Endothelial cell of umbilical vein (primary cell): ENCODE measurements at regions not wholly inside any gene's neighbourhood (a gene's known extent, or its start where the extent isn't known, plus 50 kb on each side); places are given as distances from the start of the nearest gene placed in this dataset.

Experiments
- EZH2 ChIP-seq: IDR thresholded peaks from 2 replicates; pipeline ENCODE4 v1.6.1; 2012; ENCODE audit warnings: borderline replicate concordance, low read depth, mild to moderate bottlenecking, moderate library complexity, low read length, inconsistent platforms; ENCODE audit not compliant: severe bottlenecking
- MYC ChIP-seq: IDR thresholded peaks from one replicate; pipeline ENCODE4 v1.6.1; 2011; ENCODE audit warnings: mild to moderate bottlenecking, low read depth, low read length
- POLR2A ChIP-seq: IDR thresholded peaks from 2 replicates; pipeline ENCODE4 v1.6.1; 2012; ENCODE audit warnings: low read depth, mild to moderate bottlenecking, control low read depth, low read length
- POLR2AphosphoS5 ChIP-seq: IDR thresholded peaks from 2 replicates; pipeline ENCODE4 v1.6.1; 2012; ENCODE audit warnings: low read depth, mild to moderate bottlenecking, control low read depth, low read length, moderate library complexity; ENCODE audit not compliant: insufficient read depth
- TF ChIP-seq, protein P1 (sequence below), 2 donors: IDR thresholded peaks; 1 replicate in 1 of 2; 2 replicates in 1 of 2; pipeline ENCODE4 v1.5.1; 2011; ENCODE audit warnings: low read length in 2 of 2, mild to moderate bottlenecking in 2 of 2, moderate library complexity in 2 of 2, control low read depth in 1 of 2, inconsistent platforms in 1 of 2, low read depth in 1 of 2; ENCODE audit not compliant: insufficient read depth in 1 of 2; ENCODE audit errors: extremely low read depth in 1 of 2

GRCh38 chr3:135908225-135908624 is 57.3 kb upstream of the PPP2R3A start:
- TF ChIP-seq, protein P1, sequence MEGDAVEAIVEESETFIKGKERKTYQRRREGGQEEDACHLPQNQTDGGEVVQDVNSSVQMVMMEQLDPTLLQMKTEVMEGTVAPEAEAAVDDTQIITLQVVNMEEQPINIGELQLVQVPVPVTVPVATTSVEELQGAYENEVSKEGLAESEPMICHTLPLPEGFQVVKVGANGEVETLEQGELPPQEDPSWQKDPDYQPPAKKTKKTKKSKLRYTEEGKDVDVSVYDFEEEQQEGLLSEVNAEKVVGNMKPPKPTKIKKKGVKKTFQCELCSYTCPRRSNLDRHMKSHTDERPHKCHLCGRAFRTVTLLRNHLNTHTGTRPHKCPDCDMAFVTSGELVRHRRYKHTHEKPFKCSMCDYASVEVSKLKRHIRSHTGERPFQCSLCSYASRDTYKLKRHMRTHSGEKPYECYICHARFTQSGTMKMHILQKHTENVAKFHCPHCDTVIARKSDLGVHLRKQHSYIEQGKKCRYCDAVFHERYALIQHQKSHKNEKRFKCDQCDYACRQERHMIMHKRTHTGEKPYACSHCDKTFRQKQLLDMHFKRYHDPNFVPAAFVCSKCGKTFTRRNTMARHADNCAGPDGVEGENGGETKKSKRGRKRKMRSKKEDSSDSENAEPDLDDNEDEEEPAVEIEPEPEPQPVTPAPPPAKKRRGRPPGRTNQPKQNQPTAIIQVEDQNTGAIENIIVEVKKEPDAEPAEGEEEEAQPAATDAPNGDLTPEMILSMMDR (IDR thresholded peaks at IDR 0.05; ENCODE audit: extremely low read depth in 1 of 2, insufficient read depth in 1 of 2, low read depth in 1 of 2, low read length in 2 of 2) = no peak
- TF ChIP-seq EZH2 (no peak), MYC (no peak), POLR2A (no peak), POLR2AphosphoS5 (no peak)
